Esophagus squamous epithelium (tissue), 4 donors: ENCODE measurements at regions not wholly inside any gene's neighbourhood (a gene's known extent, or its start where the extent isn't known, plus 50 kb on each side); places are given as distances from the start of the nearest gene placed in this dataset.

Source experiments
- POLR2A ChIP-seq, 4 donors: fragments of 450-650 bp; IDR thresholded peaks; one replicate each; pipeline ENCODE4 v1.6.1; 2017; ENCODE audit warnings: antibody characterized with exemption in 4 of 4, mild to moderate bottlenecking in 4 of 4, moderate library complexity in 3 of 4
- TF ChIP-seq, protein P1 (sequence below), 6 experiments: fragments of 450-650 bp in 4 of 6; fragments of 200-600 bp in 2 of 6; sonication (generic) in 2 of 6; IDR thresholded peaks; one replicate each; pipeline ENCODE4 v1.5.1; 2016 to 2019; ENCODE audit warnings: antibody characterized with exemption in 6 of 6, mild to moderate bottlenecking in 4 of 6, moderate library complexity in 4 of 6

DNA sequence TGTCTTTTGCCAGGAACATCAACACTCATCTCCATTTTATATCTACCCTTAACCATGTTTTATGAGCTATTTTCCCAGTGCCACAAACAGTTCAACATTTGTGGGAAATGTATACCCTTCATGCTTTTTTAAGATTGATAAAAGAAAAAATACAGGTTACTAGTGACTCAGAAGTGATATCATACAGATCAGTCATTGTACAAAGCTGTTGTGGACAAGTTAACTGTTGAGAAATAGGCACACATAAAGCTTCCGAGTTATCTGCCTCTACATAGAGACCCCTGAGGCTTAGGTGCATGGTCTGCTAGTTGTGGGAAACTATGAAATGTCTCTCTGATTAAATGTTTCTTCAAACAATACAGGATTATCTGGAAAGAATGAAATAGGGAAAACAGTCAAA lies 96.3 kb downstream of the LSM5 start:
- TF ChIP-seq, protein P1, sequence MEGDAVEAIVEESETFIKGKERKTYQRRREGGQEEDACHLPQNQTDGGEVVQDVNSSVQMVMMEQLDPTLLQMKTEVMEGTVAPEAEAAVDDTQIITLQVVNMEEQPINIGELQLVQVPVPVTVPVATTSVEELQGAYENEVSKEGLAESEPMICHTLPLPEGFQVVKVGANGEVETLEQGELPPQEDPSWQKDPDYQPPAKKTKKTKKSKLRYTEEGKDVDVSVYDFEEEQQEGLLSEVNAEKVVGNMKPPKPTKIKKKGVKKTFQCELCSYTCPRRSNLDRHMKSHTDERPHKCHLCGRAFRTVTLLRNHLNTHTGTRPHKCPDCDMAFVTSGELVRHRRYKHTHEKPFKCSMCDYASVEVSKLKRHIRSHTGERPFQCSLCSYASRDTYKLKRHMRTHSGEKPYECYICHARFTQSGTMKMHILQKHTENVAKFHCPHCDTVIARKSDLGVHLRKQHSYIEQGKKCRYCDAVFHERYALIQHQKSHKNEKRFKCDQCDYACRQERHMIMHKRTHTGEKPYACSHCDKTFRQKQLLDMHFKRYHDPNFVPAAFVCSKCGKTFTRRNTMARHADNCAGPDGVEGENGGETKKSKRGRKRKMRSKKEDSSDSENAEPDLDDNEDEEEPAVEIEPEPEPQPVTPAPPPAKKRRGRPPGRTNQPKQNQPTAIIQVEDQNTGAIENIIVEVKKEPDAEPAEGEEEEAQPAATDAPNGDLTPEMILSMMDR (IDR thresholded peaks at IDR 0.05): no peak
- no peak for TF ChIP-seq POLR2A (IDR thresholded peaks at IDR 0.05)
